HG03196 (cell line): ENCODE measurements at regions not wholly inside any gene's neighbourhood (a gene's known extent, or its start where the extent isn't known, plus 50 kb on each side); places are given as distances from the start of the nearest gene placed in this dataset.
"Not testable (repeated sequence)": the region's sequence is repeated elsewhere in the genome, so short reads cannot be mapped to it uniquely, and the experiment has no call there.

Source experiments
- ATAC-seq: cut with Tn5 transposase; IDR thresholded peaks from one replicate; pipeline ENCODE4 v1.9.1; 2021; ENCODE audit not compliant: unreplicated experiment

DNA sequence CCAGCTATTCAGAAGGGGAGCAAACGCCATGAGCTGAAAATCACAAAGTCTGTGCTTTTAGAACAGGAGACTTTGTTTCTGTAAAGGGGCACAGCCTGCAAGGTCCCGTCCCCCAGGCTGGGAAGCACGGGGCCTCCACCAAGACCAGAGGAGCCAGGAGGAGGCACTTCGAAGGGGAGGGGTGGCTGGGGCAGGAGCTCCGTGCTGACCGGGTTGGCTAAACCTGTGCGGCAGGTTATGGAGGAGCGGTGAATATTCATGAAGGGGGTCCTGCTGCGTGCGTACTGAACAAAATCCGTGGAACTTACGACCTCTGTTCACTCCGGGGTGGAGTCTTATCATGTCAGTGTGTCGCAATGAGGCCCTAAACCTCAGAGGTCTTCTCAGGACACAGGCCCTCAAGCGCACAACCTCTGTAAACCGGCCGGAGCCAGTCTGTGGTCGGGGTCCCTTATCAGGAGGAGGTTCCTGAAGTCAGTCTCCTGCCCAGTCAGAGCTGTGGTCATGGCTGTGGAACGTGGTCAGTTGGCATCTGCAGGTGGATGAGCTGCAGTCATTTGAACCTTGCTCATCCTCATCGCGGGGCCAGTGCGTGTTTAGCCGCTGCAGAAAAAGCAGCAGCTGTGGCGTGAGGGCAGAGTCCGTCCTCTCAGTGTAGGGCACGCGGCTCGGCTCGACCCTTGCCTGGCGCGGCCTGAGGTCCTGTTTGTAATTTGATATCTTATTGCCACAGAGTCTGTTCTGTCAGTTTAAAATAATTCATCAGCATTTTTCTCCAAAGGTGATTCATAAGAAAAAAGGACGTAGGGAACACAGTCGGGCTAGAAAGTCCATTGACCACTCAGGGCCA, 5507.7 kb upstream of the TPTE start:
- not testable (repeated sequence) for ATAC-seq

DNA sequence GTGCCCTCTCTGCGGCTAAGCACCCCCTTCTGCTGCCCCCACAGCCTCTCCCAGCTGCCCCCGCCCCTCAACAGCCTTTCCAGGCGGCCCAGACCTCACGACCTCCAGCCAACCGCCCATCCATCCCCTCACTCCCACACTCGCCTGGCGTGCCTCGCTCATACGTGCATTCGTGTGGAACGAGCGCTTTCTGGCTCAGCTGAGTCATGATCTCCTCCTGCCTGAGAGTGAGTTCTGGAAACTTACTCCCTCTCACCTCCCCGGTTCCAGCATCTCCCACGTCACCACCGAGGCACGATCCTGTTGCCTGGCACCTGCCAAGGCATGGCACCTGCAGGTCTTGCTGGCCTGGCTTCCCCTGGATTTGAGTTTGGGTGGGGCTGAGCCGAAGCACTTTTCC, 5506.2 kb upstream of the TPTE start:
- not testable (repeated sequence) for ATAC-seq

DNA sequence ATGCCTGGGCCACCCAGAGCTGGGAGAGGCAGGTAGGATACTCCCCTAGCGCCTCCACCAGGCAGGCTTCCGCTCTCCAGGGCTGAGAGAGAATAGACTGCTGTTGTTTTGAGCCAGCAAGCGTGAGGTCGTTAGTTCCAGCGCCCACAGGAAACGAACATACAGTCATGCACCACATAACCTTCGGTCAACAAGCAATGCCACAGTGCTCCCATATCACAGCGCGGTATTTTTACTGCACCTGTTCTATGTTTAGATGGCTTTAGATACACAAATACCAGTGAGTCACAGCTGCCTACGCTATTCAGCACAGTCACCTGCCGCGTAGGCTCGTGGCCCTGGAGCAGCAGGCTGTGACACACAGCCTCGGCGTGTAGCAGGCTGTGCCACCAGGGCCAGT, 5502.3 kb upstream of the TPTE start:
- peak; percentile 45 for ATAC-seq

DNA sequence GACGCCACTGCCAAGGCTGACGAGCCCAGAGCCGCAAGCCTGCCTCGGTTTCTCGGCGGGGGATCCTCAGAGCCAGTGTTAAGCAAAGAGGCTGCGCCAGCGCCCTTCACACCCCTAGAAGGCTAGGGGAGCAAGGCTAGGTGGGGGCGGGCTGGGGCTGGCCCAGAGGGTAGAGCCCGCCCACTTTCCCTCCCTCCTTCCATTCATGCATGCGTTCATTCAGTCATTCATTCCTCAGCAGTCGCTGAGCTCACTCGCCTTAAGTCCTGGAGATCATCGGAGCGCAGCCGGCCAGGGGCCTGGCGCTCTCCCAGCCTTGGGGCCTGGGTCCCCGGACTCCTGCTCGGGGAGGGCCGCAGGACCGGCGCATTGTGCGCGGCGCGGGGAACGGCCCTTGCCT, 5499.6 kb upstream of the TPTE start:
- not testable (repeated sequence) for ATAC-seq

DNA sequence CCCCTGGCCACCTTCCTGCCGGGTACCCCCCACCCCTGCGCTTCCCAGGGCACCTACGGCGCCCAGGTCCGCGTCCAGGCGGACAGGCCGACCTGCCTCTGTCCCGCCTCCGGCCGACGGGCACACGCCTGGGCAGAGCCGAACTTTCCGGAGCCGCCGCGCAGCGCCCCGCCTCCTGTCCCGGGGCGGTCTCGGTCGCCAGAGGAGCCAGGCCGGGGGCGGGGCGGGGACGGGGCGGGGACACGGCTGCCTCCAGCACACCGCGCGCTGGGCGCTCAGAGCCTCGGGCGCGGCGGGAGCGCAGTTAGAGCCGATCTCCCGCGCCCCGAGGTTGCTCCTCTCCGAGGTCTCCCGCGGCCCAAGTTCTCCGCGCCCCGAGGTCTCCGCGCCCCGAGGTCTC, 5499.1 kb upstream of the TPTE start:
- not testable (repeated sequence) for ATAC-seq

DNA sequence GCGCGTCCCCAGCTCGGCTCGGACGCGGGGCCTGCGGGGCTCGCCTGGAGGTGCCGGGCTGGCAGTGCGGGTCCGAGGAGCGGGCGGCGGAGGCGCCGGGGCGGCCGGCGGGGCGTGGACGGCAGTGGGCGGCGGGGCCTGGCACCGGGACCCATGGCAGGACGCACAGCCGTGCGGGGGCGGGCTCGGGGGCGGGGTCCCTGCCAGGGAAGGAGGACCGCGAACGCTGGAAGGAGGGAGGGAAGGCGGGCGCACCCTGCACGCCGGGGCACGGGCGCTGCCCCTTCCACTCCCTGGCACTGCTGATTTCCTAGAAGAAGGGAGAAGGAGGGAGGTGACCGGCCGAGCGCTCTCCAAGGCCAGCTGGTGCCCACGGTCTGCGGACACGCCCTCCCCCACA, 5498.6 kb upstream of the TPTE start:
- ATAC-seq, result not testable (repeated sequence)

DNA sequence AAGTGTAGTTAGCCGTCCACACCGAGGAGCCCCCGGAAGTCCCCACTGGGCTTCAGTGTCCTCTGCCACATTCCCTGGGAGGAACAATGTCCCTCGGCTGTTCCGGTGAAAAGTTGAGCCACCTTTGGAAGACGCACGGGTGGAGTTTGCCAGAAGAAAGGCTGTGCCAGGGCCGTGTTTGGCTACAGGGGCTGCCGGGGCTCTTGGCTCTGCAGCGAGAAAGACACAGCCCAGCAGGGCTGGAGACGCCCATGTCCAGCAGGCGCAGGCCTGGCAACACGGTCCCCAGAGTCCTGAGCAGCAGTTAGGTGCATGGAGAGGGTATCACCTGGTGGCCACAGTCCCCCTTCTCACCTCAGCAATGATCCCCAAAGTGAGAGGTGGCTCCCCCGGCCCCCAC, 5486.2 kb upstream of the TPTE start:
- not testable (repeated sequence) for ATAC-seq

DNA sequence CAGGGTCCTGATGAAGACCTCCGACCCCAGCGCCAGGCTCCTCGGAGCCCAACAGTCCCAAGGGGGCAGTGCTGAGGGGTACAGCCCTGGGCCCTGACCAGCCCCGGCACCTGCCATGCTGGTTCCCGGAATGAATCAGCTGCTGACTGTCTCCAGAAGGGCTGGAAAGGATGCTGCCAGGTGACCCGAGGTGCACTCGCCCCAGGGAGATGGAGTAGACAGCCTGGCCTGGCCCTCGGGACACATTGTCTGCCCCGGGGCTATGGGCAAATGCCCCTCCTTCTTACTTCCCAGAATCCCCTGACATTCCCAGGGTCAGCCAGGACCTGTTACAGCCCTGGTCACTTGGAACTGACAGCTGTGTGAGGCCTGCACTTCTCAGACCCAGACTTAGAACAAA, 5485.8 kb upstream of the TPTE start:
- not testable (repeated sequence) for ATAC-seq

DNA sequence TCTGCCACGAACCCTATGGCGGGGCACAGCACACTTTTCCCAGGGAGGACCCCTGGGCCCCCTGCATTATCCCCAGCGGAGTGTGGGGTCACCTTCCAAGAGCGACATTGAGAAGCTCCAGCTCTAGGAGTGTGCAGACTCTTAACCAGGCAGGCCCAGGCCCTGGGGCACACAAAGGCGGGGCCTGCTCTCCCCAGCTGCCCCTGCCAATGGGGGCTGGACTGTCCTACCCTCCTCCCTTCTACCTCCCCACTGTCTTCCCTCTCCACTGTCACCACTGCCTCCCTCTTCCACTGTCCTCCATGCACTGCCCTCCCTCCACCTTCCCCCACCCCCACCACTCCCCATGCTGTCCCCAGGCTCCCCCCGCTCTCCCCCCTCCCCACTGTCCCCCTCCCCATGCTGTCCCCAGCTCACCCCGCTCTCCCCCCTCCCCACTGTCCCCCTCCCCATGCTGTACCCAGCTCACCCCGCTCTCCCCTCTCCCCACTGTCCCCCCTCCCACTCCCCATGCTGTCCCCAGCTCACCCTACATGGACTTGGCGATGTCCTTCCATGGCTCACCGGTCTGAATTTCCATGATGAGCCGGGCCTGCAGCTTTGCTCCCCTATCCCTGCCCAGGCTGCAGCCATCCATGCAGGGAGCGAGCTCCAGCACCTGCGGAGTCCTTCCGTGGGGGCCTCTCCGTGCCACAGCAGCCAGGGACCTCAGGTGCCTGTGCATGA, 5483.6 kb upstream of the TPTE start:
- ATAC-seq, result not testable (repeated sequence)

DNA sequence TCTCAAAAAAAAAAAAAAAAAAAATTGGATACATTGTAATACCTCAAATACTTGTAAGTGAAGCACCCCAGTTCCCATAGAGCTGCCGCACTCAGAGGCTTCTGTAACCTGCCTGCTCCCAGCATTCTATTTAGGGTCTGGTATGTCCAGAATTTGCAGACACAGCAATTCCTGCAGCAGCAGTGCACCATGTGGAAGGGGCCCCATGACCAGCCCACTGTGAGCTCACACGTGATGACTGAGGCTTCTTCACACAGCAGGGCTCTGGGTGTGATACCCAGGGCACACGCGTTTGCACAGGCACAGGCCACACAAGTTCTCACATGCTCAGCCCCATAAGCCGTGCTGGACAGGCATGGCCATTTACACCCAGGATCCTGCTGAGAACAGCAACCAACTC, 5481.5 kb upstream of the TPTE start:
- ATAC-seq, result not testable (repeated sequence)

DNA sequence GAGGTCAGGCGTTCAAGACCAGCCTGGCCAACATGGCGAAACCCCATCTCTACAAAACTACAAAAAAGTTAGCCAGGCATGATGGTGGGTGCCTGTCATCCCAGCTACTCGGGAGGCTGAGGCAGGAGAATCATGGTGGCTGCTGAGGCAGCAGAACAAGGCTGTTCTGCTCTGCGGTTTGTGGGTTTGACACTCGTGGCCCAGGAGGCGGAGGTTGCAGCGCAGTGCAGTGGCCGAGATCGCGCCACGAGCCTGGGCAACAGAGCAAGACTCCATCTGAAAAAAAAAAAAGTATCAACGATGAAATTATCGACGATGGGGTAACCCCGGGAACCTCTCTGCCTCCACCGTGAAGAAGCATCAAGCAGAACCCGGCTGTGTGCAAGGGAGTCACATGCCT, 5478.8 kb upstream of the TPTE start:
- ATAC-seq, result not testable (repeated sequence)

DNA sequence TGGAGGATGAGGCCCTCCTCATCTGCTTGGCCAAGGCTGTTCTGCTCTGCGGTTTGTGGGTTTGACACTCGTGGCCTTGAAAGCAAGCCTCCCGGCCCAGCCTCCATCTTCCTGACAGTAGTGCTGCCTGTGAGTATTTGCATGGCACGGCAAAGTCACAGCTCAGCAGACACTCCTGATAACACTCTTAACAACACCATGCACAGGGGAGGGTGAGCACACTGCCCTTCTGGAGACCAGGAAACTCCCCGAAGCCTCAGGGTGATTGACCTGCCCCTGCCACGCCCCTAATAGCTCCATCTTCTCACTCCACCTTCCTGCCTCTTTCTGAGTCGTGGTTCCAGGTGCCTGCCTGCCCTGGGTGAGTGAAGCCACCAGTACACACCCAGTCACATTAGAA, 5476.6 kb upstream of the TPTE start:
- ATAC-seq, result not testable (repeated sequence)

DNA sequence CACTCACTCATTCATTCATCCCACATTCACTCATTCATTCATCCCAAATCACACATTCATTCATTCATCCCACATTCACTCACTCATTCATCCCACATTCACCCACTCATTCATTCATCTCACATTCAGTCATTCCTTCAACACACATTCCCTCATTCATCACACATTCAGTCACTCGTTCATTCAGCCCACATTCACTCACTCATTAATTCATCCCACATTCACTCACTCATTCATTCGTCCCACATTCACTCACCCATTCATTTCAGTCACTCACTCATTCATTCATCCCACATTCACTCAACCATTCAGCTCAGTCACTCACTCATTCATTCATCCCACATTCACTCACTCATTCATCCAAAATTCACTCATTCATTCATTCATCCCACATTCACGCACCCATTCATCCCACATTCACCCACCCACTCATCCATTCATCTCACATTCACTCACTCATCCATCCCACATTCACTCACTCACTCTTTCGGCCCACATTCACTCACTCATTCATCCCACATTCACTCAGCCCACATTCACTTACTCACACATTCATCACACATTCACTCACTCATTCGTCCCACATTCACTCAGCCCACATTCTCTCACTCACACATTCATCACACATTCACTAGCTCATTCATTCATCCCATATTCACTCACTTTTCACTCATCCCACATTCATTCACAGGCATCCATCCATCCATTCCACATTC, 5469.9 kb upstream of the TPTE start:
- ATAC-seq, result not testable (repeated sequence)

DNA sequence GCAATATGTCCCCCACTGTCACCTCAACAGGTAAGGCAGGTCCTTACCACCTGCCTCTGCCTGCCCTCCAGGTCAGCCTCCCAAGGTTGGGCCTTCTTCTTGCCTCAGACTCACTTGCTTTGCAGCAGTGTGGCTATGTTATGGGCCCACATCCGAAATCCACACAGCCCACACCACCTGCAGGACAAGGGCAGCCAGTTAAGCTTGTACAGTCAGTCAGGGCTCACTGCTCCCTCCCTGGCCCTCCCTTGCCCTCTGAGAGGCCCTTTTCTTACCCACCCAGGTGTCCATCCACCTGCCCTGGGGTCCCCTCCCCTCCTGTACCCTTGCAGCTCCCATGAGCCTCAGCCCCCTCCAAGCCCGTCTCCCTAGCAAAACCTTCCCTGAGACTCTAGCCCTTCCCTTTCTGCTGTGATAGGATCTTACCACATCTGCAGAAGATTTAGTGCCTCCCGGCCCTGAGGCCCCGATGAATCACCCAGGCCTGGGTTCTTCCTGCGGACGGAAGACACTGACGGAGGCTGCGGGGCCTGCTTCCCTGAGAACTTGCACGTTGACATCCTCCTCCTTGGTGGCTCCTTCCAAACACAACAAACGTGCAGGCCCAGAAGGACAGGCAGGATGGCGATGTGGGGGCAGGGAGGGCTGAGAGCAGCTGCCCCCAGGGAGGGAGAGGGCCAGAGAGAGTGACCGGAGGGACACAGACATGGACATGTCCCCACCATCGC, 5466.2 kb upstream of the TPTE start:
- ATAC-seq, result not testable (repeated sequence)

DNA sequence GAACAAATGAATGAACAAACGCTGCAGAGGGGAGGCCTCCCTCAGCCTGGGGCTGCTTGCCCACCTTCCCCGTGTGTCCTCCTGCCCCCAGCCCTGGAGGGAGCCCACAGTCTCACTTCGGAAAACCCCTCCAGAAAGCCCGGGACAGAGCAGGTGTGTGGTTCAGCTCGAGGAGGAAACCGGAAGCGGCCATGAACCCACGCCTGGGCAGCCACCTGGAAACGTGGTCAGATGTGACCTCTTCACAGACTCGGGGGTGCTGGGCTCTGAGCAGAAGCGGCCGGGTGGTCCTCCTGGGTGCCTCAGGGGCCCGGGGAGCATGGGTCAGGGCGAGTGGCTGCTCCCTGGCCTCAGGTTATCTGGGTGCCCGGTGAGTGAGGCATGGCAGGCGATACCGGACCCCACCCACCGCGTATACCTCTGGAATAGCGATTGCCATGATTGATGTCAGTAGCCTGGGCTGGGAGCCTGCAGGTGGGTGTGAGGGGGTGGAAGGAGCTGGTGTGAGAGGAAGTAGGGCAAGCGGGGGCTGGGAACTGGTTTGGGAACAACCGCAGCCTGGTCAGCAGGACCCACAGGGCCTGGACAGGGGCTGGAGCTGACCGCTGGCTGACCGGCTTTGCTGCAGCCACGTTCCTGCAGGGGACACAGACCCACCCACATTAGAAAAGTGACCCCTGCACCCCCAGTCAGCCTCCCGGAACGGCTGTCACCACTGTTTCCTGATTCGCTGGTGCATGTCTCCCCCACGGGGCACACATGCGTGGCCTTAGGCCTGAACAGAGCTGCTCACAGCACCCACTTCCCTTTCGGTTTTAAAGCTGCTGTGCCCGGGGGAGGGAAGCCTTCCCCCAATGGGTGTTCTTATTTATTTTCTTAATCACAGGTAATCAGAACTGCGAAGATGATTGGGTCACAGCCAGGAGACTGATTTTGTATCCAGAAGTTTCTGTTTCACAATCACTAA, 5465.1 kb upstream of the TPTE start:
- ATAC-seq, result peak; percentile 45

DNA sequence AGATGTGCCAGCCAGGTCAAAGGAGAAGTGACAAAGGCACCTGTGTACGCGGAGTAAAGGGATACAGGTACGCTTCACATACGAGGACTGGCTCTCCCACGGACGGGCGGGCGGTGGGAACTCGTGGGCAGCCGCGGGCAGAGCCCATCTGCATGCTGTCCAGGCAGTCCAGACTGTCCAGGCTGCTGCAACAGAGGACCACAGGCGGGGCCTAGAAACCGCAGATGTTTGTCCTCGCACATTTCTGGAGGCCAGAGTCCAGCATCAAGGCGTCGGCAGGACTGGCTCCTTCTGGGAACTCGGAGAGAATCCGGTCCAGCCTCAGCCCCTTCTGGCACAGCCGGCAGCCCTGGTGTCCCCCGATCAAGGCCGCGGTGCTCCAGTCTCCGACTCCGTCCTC, 5464.3 kb upstream of the TPTE start:
- ATAC-seq, result not testable (repeated sequence)

DNA sequence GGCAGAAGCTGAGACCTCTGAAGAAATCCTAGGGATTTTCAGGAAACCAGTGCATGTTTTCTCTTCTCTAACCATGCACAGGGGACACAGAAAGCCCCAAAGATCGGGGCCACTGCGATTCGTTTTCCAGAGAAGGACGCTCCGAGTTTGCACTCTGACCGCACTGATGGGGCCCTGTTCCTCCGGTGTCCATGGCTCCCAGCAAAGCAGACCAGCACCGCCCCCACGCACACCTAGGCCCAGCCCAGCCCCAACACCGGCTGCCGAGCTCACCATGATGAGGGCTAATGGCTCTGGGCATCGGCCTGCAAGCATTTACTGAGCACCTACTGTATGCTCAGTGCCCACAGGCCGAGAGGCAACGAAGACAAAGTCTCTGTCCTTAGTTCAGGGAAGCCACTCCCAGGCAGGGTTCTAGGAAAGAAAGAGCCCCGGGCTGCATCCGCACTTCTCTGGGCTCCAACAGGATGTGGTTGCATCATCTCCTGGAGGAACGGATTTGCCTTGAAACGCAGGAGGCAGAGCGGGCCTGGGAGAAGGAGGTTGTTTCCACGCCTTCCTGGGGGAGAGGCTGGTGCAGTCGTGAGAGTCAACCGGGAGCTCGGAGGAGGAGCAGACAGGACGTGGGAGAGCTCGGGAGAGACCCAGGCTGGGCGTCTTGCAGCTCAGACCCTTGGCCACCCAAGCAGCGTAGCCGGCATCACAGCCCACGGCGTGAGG, 5460.9 kb upstream of the TPTE start:
- not testable (repeated sequence) for ATAC-seq

DNA sequence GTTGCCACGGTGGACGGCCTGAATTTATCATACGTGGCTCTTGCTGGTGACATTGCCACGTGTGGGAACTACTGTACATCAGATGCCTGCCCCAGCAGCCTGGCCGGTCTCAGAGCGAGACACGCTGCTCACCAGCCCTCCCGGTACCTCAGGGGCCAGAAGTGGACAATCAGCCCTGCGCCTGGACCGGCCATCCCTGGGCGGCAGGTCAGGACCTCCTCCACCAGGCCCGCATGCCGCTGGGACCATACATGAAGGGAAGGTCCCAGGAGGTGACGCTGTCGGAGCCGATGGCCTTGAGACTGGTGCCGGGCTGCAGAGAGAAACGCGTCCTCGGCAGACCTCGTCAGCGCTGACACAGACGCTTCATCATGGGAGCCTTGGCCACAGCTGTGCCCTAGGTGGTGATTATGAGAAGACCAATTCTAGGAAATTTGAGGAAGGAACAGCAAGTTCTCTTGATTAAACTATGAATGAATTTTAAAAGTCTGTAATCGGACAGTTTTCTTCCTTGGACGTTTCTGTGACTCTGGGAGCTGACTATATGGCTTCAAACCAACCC, 5456.7 kb upstream of the TPTE start:
- ATAC-seq, result not testable (repeated sequence)
